SK-MEL-5 (cell line): ENCODE measurements at regions not wholly inside any gene's neighbourhood (a gene's known extent, or its start where the extent isn't known, plus 50 kb on each side); places are given as distances from the start of the nearest gene placed in this dataset.
A peak's percentile ranks its signal among the peaks of the same experiment; 100 is the strongest.

Experiments used
- DNase-seq: peaks from one replicate; pipeline ENCODE4 v3.0.0-alpha.2; 2016; ENCODE audit warnings: low read depth, low spot score
- in situ Hi-C: cut with HindIII; loops from 2 replicates; pipeline ENCODE4 v1.10.0; 2016; ENCODE audit warnings: low sequenced_read_pairs, high pct_unique_total_duplicates, low pct_unique_long_range_greater_than_20kb

DNA sequence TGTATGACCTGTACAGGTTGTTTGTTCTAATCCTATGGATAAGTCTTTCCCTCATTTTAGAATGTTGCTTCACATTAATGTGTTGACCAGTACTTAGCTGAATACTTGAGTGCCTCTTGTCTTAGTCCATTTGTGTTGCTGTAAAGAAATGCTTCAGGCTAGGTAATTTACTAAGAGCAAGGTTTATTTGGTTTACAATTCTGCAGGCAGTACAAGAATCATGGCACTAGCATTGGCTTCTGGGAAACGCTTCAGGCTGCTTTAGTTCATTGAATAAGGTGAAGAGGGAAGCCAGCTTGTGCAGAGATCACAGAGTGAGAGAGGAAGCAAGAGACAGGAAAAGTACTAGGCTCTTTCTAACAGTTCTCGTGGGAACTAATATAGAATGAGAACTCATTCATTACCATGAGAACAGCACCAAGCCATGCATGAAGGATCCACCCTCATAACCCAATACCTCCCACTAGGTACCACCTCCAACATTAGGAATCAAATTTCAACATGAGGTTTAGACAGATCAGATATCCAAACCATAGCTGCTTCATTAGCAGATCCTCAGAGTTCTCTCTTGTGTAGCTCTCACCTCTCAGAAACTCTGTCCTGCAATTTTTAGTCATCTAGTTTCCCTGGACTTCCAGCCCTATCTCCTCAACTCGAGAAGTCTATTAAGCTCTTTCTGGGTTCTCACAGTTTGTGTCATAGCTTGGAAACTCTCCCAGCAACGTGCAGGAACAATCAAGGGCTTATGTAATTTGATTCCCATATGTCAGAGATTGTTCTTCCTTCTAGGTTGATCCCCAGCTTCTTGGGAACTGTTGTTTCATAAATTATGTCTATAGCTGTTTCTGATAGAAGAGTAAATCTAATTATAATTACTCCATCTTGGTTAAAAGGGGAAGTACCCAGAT is 2082.3 kb upstream of the CELF4 start:
- in situ Hi-C loops, result no loop called here
- peak; percentile 34 for DNase-seq

DNA sequence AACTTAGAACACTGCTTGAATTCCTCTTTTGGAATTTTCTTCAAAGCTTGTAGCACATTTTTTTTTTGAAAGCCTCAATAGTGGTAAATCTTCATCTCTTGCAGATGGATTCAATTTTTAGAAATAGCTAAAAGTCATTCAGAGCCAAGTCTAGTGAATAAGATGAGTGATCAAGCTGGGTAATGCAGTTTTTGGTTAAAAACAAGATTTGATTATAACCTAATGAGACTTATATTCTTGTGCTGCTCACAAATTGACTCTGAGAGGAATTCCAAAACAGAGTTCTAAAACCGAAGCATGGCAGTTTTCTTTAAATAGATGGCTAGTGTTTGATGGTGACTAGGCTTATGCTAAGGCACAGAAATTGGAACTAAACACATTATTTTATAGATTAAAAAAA is 2072.6 kb upstream of the CELF4 start:
- in situ Hi-C loops, result no loop called here

DNA sequence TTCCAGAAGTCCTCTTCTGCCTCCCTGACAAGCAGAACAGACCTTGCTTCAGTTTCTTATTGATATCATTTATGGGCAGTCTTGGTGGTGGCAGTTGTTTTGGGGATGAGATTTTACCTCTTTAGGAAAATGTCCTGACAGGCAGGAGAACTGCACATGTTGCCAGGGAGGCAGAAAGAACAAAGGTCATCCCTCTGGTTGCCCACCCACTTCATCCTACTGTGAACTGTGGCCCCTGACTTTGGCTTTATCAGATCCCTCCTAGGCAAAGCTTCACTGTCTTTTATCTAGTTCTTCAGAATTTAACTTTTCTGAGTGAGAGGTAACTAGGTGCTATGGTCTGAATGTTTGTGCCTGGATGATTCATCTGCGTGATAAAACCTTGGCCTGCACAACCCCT is 2071.3 kb upstream of the CELF4 start:
- in situ Hi-C loops, result no loop called here
- no peak for DNase-seq

More for the DNA sequence above, 2072.6 kb upstream of the CELF4 start:
- DNase-seq, result no peak

DNA sequence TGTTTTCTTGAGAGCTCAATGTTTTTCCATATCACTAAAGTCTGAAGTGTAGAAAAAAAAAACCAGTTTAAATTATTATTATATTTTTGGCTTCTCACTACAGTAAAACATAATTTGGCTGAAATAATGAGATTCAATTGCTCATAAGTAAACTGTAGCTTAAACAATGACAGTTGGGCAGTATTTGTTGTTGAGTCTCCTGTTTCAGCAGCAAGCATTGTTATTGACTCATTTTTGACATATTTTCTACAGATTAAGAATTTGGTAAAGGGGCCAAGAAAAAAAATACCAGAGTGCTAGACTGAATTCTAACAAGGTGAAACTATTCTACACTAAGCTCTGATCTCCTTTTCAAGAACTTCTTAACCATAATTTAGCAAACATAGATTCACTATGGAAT is 2070.4 kb upstream of the CELF4 start:
- in situ Hi-C loops, result no loop called here
- DNase-seq, result no peak

DNA sequence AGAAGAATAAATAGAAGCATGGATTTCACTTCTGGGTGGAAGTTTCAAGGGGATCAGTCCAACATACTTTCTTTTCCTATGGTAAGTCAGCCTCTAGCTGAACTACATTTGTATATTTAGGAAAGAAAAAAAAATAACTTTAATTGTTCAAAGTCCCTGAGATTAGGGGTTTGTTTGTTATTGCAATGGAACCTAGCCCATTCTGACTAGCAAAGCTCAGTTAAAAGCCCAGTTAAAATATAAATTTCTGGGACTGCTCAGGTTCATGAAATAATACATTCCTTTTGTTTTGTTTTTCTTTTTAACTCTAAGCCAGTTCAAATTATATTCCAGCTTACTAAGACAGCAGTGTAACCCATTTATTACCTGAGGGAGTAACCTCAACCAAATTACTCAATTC is 2069.6 kb upstream of the CELF4 start:
- DNase-seq, result no peak
- in situ Hi-C loops, result no loop called here

DNA sequence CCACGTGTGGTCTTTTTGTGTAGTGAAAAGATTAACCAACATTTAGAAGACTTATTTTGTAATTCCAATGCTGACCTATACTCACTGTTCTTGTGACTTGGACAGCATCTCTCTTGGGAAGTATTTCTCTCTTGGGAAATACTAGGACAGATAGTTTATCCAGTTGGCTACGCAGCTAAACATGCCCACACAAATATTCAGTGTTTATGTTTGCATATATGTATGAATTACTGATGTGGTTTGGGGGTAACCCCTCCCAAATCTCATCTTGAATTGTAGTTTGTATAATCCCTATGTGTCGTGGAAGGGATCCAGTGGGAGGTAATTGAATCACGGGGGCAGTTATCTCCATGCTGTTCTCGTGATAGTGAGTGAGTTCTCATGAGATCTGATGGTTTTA is 2062.3 kb upstream of the CELF4 start:
- DNase-seq, result no peak
- in situ Hi-C loops, result no loop called here

DNA sequence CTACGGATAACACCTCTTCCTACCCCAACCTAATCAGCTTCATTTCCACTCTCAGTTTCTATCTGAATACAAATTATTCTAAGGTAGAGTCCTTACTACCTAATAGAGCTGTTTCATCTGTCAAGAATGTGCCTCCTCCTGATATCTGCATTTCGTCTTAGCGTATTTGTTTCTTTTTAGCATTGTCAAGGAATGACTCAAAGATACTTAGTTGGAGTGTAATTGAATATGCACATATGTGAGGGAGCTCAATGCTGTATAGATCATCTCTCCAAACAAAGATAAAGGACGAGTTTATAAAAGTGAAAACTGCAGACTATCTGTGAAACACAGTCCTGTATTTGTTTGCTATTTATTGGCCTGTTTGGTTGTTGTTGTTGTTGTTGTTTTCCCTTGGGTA is 2059.4 kb upstream of the CELF4 start:
- in situ Hi-C loops, result no loop called here
- DNase-seq, result no peak

DNA sequence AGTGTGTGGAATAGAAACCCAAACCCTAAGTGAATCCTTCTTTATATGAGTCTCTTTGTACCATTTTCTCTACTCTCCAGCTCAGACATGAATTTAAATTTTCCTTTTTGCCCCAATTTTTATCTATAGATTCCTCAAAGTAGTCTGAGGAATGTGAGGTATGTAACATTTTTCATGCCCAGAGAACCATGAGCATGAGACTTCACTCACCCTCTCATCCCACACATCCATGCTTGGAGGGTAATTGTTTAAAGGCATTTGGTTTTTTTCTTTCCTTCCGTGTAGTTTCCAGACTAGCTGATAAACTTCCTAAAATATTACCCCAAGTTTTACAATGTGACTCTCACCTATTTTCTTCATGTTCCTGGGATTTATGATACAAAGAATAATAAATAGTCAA is 2056.8 kb upstream of the CELF4 start:
- no peak for DNase-seq
- in situ Hi-C loops, result no loop called here

DNA sequence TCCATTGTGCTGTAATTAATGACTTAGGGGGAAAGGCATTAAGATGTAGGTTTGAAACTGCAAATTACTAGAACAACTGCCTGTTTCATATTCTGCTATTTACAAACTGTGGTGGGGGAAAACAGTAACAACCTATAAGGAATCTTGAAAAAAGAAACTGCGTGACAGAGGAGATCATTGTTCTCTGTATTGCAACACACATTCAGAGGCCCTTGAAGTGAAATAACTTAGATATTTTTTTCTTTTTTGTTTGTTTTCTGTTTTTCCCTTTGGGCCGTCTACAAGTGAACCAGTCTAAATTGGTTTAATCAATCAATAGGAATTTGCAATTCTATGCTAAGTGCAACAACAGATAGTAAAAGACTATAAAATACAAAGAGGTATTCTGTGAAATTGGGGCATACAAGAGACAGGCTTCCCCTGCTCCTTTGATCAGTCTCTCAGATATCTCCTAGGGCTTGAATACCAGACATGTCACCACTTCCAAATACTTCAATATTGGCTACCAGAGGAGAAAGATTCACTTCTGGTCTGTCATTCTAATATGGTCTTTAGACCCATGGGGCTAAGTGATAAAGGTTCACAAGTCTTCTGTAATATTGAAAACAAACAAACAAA is 2055.1 kb upstream of the CELF4 start:
- in situ Hi-C loops, result no loop called here

DNA sequence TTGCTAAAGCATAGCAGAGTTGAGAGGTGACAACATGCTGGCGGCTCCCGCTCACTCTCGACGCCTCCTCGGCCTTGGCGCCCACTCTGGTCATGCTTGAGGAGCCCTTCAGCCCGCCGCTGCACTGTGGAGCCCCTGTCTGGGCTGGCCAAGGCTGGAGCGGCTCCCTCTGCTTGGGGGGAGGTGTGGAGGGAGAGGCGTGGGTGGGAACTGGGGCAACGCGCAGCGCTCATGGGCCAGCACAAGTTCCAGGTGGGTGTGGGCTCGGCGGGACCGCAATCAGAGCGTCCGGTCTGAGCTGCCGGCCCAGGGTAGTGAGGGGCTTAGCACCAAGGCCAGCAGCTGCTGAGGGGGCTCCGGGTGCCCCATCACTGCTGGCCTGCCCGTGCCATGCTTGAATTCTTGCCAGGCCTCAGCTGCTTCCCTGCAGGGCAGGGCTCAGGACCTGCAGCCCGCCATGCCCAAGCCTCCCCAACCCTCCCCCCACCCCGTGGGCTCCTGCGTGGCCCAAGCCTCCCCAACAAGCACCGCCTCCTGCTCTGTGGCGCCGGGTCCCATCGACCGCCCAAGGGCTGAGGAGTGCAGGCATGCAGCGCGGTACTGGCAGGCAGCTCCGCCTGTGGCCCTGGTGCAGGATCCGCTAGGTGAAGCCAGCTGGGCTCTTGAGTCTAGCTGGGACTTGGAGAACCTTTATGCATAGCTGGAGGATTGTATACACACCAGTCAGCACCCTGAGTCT is 2052.8 kb upstream of the CELF4 start:
- DNase-seq, result no peak
- in situ Hi-C loops, result no loop called here

More for the DNA sequence above, 2055.1 kb upstream of the CELF4 start:
- peak; percentile 57 for DNase-seq

DNA sequence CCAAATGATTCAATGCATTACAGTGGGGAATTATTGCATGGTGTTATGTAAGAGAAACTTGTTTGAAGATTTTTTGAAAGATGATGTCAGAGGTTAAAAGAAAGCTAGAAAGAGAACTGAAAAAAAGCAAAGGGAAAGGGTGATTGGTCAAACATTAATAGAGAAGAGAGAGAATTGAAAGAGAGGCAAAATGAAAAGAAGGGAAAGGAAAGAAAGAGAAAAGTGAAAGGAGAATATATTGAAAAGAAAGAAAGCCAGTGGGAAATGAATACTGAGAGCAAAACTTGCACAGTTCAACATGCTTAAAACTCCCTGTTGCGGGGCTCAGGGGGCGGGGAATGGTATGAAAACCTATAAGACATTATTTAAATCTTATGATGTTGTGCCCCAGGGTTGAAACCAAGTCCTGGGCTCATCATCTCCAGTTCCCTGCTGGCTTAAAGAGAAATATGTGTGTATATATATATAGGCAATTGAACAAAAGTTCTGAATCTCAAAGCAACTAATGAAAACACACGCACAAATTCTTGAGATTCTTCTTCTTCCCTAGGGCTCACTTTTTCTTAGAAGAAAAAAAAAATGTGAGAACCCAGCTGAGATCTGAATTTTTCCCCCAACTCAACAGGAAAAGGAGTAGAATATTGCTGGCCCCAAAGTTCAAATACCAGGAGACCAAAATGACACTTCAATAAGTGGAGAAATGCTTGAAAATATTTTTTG is 2045.9 kb upstream of the CELF4 start:
- DNase-seq, result no peak
- in situ Hi-C loops, result no loop called here

DNA sequence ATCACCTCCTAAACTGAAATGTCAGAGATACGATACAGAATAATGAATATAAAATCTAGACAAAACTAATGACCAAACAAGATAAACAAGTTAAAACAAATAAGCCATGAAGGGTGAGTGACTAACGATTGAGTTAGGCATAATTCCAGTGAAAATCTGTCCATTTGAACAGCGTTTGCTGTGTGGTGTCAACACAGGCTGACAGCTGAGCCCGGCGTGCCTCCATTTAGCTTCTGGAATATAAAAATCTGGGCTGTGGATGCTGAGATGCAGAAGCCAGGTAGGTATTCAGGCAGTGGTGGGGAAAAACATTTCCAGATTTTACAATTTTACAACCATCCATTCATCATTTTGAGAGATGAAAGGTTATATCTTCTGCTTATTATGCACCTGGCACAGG is 2041.4 kb upstream of the CELF4 start:
- in situ Hi-C loops, result no loop called here
- no peak for DNase-seq

DNA sequence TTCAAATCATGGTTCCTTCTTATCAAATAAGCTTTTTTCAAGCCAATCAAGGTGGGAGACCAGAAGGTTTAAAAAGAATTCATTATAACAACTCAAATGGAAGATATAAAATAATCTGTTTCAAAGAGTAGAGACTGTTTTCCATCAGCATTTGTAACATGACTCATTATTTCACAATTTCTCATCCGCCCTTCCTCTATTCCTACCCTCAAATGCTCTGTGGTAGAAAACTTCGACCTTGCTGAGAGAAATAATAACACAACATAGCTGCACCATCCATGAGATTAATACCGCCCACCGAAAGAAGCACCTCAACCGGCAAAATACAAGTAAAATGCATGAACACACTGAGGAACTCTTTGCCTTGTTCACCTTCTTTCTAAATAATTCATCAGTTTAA is 2039.2 kb upstream of the CELF4 start:
- in situ Hi-C loops, result no loop called here
- no peak for DNase-seq

DNA sequence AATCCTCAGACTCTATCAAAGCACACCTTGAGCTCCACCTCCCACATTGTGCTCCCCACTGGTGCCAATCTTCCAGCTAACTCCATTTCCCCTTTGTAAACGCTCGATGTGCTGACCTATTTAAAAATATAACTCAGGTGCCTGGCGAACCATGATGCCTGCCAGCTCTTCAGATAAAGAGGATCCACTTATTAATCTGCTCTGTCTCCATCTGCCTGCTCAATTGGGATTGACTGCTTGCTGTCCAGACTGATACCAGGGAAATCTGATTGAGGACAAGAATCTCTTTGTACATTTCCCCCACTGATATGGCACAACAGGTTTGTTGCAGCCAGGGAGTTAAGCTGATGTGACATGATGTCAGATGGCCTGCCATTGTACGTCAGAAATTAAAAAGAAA is 2036.5 kb upstream of the CELF4 start:
- in situ Hi-C loops, result no loop called here
- DNase-seq, result no peak

DNA sequence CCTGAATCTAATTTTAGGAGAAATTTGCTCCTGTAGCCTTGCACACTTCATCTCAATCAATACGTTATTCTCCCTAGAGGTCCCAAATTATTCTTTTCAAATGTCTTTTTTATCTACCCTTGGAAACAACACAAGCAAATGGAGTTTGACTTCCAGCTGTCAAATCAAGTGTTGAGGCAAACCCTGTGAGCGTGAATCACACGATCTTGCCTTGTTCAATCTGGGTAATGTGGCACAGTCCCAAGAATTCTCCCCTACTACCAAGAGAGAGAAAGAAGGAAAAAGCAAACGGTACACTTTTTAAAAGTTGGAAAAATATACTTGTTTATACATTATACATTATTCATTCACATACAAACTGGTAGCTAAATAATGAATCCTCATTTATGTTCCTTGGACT is 2035.3 kb upstream of the CELF4 start:
- in situ Hi-C loops, result no loop called here
- DNase-seq, result no peak

DNA sequence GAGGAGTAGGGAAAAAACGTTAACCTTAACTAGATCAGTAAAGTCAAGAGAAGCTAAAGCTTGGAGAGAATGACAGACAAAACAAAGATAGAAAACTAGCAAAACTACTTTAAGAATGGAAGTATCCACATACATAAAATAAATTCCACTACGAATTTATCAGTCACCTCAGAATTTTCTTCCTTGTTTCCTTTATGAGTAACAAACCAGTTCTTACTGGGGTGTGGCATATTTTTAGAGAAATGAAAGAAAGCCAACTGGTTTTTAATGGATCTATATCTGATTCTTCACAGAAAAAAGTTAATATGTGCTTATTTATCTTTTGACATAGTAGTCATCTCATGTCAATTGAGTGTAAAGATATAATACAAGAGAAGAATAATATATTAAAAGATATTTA is 2033.7 kb upstream of the CELF4 start:
- DNase-seq, result no peak
- in situ Hi-C loops, result no loop called here

DNA sequence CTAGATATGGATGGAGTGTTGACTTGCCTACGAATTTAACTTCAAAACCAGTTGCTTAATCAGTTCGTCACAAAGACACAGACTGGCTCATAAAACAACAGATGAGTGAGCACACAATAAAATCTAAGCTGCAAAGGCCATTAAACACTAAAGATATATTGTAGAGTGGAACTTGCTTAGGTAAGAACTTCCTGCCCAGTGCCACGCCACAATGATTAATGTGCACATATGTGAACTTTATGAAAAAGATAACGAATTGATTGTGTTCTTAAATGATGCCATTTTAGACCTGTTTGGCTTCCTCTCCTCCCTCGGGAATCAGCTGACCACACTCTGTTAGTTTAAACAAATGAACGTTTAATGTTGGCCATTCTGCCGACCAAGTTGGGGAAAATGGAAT is 2031.3 kb upstream of the CELF4 start:
- in situ Hi-C loops, result no loop called here
- peak; percentile 90 for DNase-seq

DNA sequence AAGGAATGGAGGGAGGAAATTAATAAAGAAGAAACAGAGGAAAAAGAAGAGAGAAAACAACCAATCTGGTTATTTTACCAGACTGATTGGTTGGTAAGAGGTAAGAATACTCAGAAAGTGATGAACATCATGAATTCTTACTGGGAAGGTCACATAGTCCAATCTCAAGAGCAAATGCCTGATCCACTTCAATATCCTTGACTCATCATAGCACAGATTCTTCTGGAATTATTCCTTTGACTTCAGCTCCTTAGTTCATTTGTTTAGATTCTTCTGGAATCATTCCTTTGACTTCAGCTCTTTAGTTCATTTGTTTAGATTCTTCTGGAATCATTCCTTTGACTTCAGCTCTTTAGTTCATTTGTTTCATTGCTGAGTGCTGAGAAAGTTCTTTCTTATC is 2030.6 kb upstream of the CELF4 start:
- no peak for DNase-seq
- in situ Hi-C loops, result no loop called here
